ENCODE measurements at regions not wholly inside any gene's neighbourhood (a gene's known extent, or its start where the extent isn't known, plus 50 kb on each side); places are given as distances from the start of the nearest gene placed in this dataset.

DNA sequence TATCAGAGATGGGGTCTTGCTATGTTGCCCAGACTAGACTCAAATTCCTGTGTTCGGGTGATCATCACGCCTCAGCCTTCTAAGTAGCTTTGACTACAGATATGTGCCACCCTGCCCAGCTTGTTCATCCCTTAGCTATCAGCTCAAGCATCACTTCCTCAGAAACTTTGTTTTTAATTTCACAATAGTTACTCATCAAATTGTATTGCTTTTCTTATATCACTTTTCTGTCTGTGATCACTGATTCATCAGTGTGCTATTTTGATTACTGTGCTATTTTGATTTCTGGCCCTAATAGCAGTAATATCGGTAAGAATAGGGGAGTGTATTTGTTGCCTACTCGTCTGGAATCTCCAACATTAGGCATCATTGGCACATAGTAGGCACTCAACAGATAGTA, 878.6 kb upstream of the PCDH20 start:
- DNase-seq, result no peak

- DNase-seq, result peak in 2 of 4 experiments; percentile 0 to 13
These were observed 877.2 kb upstream of the PCDH20 start for GRCh38 chr13:62292714-62293480.

DNA sequence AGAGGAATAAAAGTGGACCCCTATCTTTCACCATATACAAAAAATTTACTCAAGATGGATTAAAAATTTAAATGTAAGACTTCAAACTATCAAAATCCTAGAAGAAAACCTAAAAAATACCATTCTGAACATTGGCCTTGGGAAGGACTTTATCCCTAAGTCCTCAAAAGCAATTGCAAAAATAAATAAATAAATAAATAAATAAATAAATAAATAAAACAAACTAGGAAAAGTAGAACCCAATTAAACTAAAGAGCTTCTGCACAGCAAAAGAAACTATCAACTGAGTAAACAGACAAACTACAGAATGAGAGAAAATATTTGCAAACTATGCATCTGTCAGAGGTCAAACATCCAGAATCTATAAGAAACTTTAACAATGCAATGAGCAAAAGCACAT, 874.9 kb upstream of the PCDH20 start:
- DNase-seq, result no peak

GRCh38 chr13:62287764-62288163, 872.1 kb upstream of the PCDH20 start:
- no peak for DNase-seq

DNA sequence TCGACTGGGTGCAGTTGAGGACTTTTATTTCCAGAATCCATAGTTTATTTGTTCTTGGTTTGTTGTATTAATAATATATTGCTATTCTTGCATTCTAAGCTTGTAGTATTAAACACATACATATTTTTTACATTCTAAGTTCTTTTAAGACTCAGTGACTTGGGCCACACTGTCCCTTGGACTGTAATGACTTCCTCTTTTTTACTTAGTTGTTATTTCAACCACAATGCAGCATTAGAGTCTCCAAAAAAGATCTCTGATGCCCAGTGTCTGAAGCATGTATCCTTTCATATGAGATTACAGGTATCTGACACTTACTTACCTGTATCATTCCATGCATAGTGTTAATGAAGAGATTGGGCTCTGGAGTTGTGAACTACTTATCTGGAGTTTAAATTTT, 864.9 kb upstream of the PCDH20 start:
- no peak for DNase-seq

DNA sequence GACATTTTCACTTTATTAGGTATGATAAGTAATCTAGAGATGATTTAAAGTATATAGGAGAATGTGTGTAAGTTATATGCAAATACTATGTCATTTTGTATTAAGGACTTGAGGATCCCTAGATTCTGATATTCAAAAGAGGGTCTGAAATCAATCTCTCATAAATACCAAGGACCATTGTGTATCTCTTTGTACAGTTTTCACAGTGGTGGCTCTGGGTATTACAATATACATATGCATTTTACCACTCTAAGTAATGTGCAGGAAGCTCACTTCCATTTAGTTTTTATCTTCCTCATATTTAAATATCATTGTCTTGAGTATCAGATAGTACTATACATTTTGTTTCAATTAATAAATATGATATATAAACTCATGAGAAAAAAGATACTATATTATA, 862.6 kb upstream of the PCDH20 start:
- DNase-seq, result no peak

GRCh38 chr13:62251734-62252133, 836.1 kb upstream of the PCDH20 start:
- DNase-seq, result no peak

DNA sequence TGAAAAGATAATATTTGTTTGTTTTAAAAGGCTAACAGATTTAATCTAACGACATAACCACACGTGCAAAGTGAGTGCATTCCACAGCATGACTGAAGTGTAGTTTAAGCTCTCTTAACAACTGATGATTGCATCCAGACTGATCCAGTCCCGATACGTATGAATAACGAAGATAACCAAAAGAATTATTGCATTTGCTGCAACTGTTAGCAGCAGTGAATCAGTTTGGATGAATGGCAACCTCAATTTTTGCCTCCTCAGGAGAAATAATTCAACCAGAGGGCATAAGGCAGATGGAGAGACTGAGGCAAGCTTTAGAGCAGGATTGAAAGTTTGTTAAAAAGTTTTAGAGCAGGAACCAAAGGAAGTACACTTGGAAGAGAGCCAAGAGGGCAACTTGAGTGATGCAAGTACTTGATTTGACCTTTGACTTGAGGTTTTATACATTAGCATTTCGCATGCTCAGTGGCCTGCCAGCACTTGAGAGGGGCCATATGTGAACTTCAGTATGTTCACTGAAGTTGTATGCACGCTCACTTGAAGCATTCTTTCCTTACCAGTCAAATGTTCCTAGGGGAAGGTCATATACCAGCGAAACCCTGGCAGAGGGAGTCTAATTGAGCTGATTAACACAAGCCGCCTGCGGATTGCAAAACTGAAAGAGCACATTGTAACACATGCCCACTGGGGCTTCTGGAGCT, 835.0 kb upstream of the PCDH20 start:
- no peak for DNase-seq

DNA sequence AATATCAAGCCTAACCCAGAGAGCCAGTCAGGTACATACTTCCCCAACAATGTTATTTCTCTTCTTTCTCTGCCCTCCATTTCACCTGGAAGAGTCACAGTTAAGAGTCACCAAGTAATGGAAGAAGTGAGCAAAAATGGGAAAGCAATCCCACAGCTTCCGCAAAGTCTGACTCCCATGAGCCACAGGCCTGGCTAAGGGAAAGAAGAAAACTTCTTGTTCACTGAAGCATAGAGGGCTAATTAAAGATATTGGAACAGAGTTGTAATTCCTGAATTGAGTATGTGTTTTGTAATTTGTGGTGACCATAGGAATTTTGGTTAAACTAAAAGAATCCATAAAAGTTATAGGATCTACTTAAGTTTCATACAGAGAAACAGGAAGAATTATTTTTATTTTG, 830.9 kb upstream of the PCDH20 start:
- no peak for DNase-seq

DNA sequence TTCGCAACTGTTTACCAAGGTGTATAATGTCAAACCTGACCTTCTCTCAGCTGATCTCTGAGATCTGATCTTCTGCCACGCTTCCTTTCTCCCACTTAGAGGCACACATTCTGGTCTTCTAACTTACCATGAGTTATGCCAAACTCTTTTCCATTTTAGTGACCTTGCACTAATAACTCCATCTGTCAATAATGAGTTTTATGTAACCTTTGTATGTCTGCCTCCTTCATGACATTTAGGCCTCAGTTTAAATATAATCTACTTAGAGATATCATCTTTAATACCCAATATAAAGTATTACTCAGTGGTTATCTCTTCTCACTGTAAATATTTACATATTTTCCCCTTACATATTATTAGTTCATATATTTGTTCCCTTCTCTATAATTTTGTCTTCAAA, 827.5 kb upstream of the PCDH20 start:
- no peak for DNase-seq

DNA sequence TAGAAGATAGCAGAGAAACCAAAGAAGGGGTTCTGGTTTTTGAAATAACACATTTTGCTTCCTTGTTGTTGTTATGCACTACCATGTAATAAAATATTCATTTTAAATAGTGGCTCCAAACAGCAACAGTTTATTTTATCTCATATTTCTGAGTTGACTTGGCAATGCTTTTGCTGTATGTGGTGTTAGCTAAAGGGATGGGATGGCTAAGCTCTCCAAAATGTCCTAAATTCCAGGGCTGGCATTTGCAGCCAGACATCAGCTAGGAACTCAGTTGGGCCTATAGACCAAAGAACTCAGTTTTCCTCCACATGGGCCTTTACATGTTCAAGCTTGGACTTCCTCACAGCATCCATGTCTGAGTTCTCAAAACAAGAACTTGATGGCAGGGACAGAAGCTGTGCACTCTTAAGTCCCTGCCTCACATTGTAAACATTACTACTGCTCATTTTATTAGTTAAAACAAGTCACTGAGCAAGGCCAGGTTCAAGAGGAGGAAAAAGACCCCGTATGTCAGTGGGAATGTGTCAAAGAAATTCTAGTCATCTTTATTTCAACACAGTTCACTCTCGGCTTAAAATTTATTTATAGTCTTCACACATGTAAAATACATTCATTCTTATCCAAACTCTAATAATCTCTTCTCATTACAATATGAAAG, 819.3 kb upstream of the PCDH20 start:
- DNase-seq, result no peak

- DNase-seq, result no peak
These were observed 795.3 kb upstream of the PCDH20 start for GRCh38 chr13:62210951-62211350.

- DNase-seq, result no peak
These were observed 793.9 kb upstream of the PCDH20 start for GRCh38 chr13:62209529-62209928.

- no peak for DNase-seq
These were observed 791.7 kb upstream of the PCDH20 start for GRCh38 chr13:62207388-62207787.

- no peak for DNase-seq
These were observed 790.5 kb upstream of the PCDH20 start for GRCh38 chr13:62206165-62206564.

GRCh38 chr13:62205273-62205672, 789.6 kb upstream of the PCDH20 start:
- no peak for DNase-seq

DNA sequence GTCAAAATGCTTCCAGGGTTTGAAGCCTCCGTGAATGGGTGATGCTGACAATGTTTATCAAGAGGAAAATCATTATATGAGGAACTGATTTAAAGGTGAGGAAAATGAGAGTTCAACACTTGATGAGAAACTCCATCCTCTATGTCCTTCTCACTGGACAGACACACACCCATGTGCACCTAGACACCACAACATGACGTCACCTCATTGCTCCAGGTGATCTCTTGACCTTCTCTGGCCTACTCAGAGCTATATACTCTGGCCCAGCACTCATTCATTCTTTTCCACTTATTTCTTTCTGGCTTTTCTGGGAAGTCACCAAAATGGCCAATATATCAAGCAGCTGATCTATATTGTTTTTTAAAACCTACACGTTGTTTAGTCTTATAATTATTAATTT, 778.7 kb upstream of the PCDH20 start:
- no peak for DNase-seq

- no peak for DNase-seq
These were observed 778.3 kb upstream of the PCDH20 start for GRCh38 chr13:62193919-62194318.

GRCh38 chr13:62185631-62186255, 770.1 kb upstream of the PCDH20 start:
- no peak for DNase-seq

DNA sequence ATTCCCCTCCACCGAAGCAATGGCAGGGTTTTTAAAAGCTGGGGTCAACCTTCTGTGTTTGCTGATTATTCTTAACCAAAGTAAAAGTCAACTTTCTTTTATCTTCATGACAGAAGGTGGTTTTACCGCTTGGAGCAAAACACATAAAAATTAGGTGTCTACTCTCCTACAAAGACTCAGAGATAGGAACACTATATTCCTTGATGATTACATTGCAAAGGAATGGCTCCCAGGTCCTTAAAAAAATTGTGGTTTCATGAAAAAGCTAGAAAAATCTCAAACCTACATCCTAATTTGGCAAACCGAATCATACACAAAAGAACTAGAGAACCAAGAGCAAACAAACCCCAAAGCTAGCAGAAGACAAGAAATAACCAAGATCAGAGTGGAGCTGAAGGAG, 760.4 kb upstream of the PCDH20 start:
- DNase-seq, result no peak

DNA sequence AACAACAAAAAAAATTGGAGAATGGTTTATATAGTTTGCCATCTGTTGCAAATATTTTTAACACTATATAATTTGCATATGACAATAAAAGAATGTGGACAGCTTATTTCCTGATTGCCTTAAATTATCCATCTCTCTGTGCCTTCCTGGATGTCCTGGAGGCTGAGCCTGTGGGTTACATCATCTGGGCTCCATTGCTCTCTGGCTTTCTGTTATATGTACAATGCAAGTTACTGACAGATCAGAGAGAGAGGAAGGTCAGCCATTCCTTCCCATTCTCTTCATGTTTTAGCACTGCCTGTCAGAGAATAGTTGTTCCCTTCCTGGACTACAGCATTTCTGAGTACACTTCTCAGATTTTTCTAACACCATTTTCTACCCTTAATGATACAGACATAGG, 758.3 kb upstream of the PCDH20 start:
- no peak for DNase-seq

DNA sequence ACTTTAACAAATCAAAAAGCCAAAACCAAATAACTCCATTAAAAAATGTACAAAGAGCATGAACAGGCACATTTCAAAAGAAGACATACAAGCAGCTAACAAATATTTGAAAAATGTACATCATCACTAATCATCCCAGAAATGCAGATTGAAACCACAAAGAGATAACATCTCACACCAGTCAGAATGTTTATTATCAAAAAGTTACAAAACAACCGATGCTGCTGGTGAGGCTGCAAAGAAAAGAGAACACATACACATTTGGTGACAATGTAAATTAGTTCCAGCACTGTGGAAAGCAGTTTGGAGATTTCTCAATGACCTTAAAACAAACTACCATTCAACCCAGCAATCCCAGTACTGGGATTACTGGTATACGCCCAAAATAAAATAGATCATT, 756.0 kb upstream of the PCDH20 start:
- no peak for DNase-seq

GRCh38 chr13:62168891-62169290, 753.2 kb upstream of the PCDH20 start:
- DNase-seq, result no peak

Measured in suppressor macrophage (primary cell).